ENCODE measurements at regions not wholly inside any gene's neighbourhood (a gene's known extent, or its start where the extent isn't known, plus 50 kb on each side); places are given as distances from the start of the nearest gene placed in this dataset.

- no peak overlapping the region for H3K4me2 ChIP-seq (ENCODE audit: low read length)
- no peak overlapping the region for H4K8ac ChIP-seq (ENCODE audit: low read depth, low read length)
- no peak overlapping the region for H2BK120ac ChIP-seq (ENCODE audit: low read depth, low read length)
- peaks cover 5% of the 10 kb centered on the region for H3K4me1 ChIP-seq (ENCODE audit: control insufficient read depth, low read depth, low read length)
- H4K5ac ChIP-seq (ENCODE audit: low read length) = no peak overlapping the region
- no peaks in the 10 kb centered on the region for H3K79me1 ChIP-seq (ENCODE audit: low read length)
- H3K18ac ChIP-seq (ENCODE audit: low read length) = no peak overlapping the region
- no peak for DNase-seq
- no CpG with 5 or more reads among the region's 7 CpGs for WGBS (ENCODE audit: extremely low coverage, insufficient coverage, low lambda C conversion rate)
- H2AK5ac ChIP-seq (ENCODE audit: low read length) = no peak overlapping the region
- H3K56ac ChIP-seq (ENCODE audit: low read length) = no peak overlapping the region
- no peak overlapping the region for H3K4me3 ChIP-seq (ENCODE audit: low read length)
- no peak overlapping the region for H2BK15ac ChIP-seq (replicated peaks; ENCODE audit: low read depth)
- no peak overlapping the region for H3K9ac ChIP-seq (ENCODE audit: low read length)
- H3K23ac ChIP-seq (ENCODE audit: low read length) = no peak overlapping the region
- no peak overlapping the region for H2BK5ac ChIP-seq (ENCODE audit: low read length)
- H3K4ac ChIP-seq (ENCODE audit: low read depth, low read length) = no peak overlapping the region
- H3K27me3 ChIP-seq (ENCODE audit: insufficient read depth, low read length, poor library complexity) = no peaks in the 10 kb centered on the region
- no peak overlapping the region for H3K27ac ChIP-seq (ENCODE audit: low read depth, low read length)
- no peaks in the 10 kb centered on the region for H3K79me2 ChIP-seq (ENCODE audit: control insufficient read depth, insufficient read depth, low read length)
- H3K36me3 ChIP-seq (ENCODE audit: control insufficient read depth, insufficient read depth, low read length) = no peaks in the 10 kb centered on the region
Measured at GRCh38 chr11:27193434-27194225, 153.0 kb downstream of the BBOX1 start.

DNA sequence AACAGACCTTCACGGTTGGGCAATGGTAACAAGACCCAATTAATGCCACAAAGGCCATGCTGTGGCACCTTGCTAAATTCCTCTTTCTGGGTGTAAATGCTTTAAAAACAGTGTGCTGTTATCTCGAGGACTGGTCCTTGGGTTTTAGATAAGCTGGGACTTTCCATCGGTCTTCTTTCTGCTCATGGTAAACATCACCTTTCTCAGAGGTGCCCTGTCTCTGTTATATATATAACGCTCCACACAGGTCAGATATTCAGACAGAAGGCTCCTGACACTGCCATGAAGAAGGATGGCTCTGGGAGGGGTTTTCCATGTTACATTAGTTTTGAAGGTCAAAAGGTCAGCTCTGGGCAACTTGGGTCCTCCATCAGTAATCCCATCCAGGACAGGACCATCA, 151.6 kb downstream of the BBOX1 start:
- H3K27ac ChIP-seq (ENCODE audit: low read depth, low read length) = no peak overlapping the region
- H2AK5ac ChIP-seq (ENCODE audit: low read length) = no peak overlapping the region
- no peak overlapping the region for H3K9ac ChIP-seq (ENCODE audit: low read length)
- no peak overlapping the region for H3K4me3 ChIP-seq (ENCODE audit: low read length)
- no peaks in the 10 kb centered on the region for H3K27me3 ChIP-seq (ENCODE audit: insufficient read depth, low read length, poor library complexity)
- peaks cover 11% of the 10 kb centered on the region for H3K4me1 ChIP-seq (ENCODE audit: control insufficient read depth, low read depth, low read length)
- H3K18ac ChIP-seq (ENCODE audit: low read length) = no peak overlapping the region
- no peak overlapping the region for H3K56ac ChIP-seq (ENCODE audit: low read length)
- no peak overlapping the region for H3K4ac ChIP-seq (ENCODE audit: low read depth, low read length)
- H3K79me1 ChIP-seq (ENCODE audit: low read length) = no peaks in the 10 kb centered on the region
- no peak overlapping the region for H2BK5ac ChIP-seq (ENCODE audit: low read length)
- no peak overlapping the region for H3K23ac ChIP-seq (ENCODE audit: low read length)
- no peak overlapping the region for H4K5ac ChIP-seq (ENCODE audit: low read length)
- no peak overlapping the region for H3K4me2 ChIP-seq (ENCODE audit: low read length)
- H3K36me3 ChIP-seq (ENCODE audit: control insufficient read depth, insufficient read depth, low read length) = no peaks in the 10 kb centered on the region
- H4K8ac ChIP-seq (ENCODE audit: low read depth, low read length) = no peak overlapping the region
- H3K79me2 ChIP-seq (ENCODE audit: control insufficient read depth, insufficient read depth, low read length) = no peaks in the 10 kb centered on the region
- no peak overlapping the region for H2BK120ac ChIP-seq (ENCODE audit: low read depth, low read length)
- no peak overlapping the region for H2BK15ac ChIP-seq (replicated peaks; ENCODE audit: low read depth)
- WGBS (ENCODE audit: extremely low coverage, insufficient coverage, low lambda C conversion rate) = no CpG with 5 or more reads among the region's 4 CpGs
- DNase-seq = no peak

DNA sequence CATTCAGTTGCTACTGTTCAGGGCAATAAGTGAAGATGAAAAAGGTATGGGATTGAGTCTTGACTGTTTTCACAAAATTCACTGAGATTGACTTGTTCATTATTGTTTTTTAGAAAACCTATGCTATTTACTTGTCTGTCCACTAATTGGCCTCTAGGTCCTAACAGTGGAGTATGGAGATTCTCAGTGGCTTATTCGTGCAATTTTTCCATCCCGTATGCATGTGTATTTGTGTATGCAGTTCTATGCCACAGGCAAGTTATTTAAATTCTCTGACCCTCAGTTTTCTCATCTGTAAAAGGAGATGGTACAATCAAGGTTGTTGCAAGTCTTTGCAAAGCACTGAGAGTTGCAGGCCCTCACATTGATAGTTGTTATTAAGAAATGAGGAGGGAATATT, 151.0 kb downstream of the BBOX1 start:
- no peak overlapping the region for H3K4me3 ChIP-seq (ENCODE audit: low read length)
- H3K18ac ChIP-seq (ENCODE audit: low read length) = no peak overlapping the region
- H3K27ac ChIP-seq (ENCODE audit: low read depth, low read length) = no peak overlapping the region
- no peak overlapping the region for H2BK15ac ChIP-seq (replicated peaks; ENCODE audit: low read depth)
- H3K79me1 ChIP-seq (ENCODE audit: low read length) = no peaks in the 10 kb centered on the region
- H3K23ac ChIP-seq (ENCODE audit: low read length) = no peak overlapping the region
- no CpG with 5 or more reads among the region's 2 CpGs for WGBS (ENCODE audit: extremely low coverage, insufficient coverage, low lambda C conversion rate)
- H3K36me3 ChIP-seq (ENCODE audit: control insufficient read depth, insufficient read depth, low read length) = no peaks in the 10 kb centered on the region
- H4K5ac ChIP-seq (ENCODE audit: low read length) = no peak overlapping the region
- no peak overlapping the region for H4K8ac ChIP-seq (ENCODE audit: low read depth, low read length)
- no peak overlapping the region for H2AK5ac ChIP-seq (ENCODE audit: low read length)
- peaks cover 8% of the 10 kb centered on the region for H3K4me1 ChIP-seq (ENCODE audit: control insufficient read depth, low read depth, low read length)
- no peak overlapping the region for H2BK120ac ChIP-seq (ENCODE audit: low read depth, low read length)
- no peak overlapping the region for H3K4me2 ChIP-seq (ENCODE audit: low read length)
- no peak for DNase-seq
- no peak overlapping the region for H3K4ac ChIP-seq (ENCODE audit: low read depth, low read length)
- H3K9ac ChIP-seq (ENCODE audit: low read length) = no peak overlapping the region
- H3K56ac ChIP-seq (ENCODE audit: low read length) = no peak overlapping the region
- H3K27me3 ChIP-seq (ENCODE audit: insufficient read depth, low read length, poor library complexity) = no peaks in the 10 kb centered on the region
- H2BK5ac ChIP-seq (ENCODE audit: low read length) = no peak overlapping the region
- no peaks in the 10 kb centered on the region for H3K79me2 ChIP-seq (ENCODE audit: control insufficient read depth, insufficient read depth, low read length)

GRCh38 chr11:27188696-27189095, 148.1 kb downstream of the BBOX1 start:
- Histone ChIP-seq H3K4me3 (ENCODE audit: low read length) (no peak overlapping the region), H4K5ac (ENCODE audit: low read length) (no peak overlapping the region), H2BK5ac (ENCODE audit: low read length) (no peak overlapping the region), H3K9ac (ENCODE audit: low read length) (no peak overlapping the region), H3K56ac (ENCODE audit: low read length) (no peak overlapping the region), H2BK15ac (replicated peaks; ENCODE audit: low read depth) (no peak overlapping the region), H3K4me2 (ENCODE audit: low read length) (no peak overlapping the region), H3K4ac (ENCODE audit: low read depth, low read length) (no peak overlapping the region), H3K4me1 (ENCODE audit: control insufficient read depth, low read depth, low read length) (peaks cover 7% of the 10 kb centered on the region), H2AK5ac (ENCODE audit: low read length) (no peak overlapping the region), H4K8ac (ENCODE audit: low read depth, low read length) (no peak overlapping the region), H2BK120ac (ENCODE audit: low read depth, low read length) (no peak overlapping the region), H3K36me3 (ENCODE audit: control insufficient read depth, insufficient read depth, low read length) (no peaks in the 10 kb centered on the region), H3K79me1 (ENCODE audit: low read length) (no peaks in the 10 kb centered on the region), H3K23ac (ENCODE audit: low read length) (no peak overlapping the region), H3K27me3 (ENCODE audit: insufficient read depth, low read length, poor library complexity) (no peaks in the 10 kb centered on the region), H3K18ac (ENCODE audit: low read length) (no peak overlapping the region), H3K27ac (ENCODE audit: low read depth, low read length) (peak overlapping the region; percentile 22), H3K79me2 (ENCODE audit: control insufficient read depth, insufficient read depth, low read length) (no peaks in the 10 kb centered on the region)
- no peak for DNase-seq
- WGBS (ENCODE audit: extremely low coverage, insufficient coverage, low lambda C conversion rate) = no CpG with 5 or more reads among the region's 5 CpGs

- peak; percentile 41 for DNase-seq
- no peak overlapping the region for H3K4me3 ChIP-seq (ENCODE audit: low read length)
- H3K27ac ChIP-seq (ENCODE audit: low read depth, low read length) = peak overlapping the region; percentile 86
Measured at GRCh38 chr11:27187848-27188621, 147.4 kb downstream of the BBOX1 start.

More at GRCh38 chr11:27187848-27188621, 147.4 kb downstream of the BBOX1 start:
- H3K27me3 ChIP-seq (ENCODE audit: insufficient read depth, low read length, poor library complexity) = no peaks in the 10 kb centered on the region
- no peaks in the 10 kb centered on the region for H3K36me3 ChIP-seq (ENCODE audit: control insufficient read depth, insufficient read depth, low read length)
- H3K18ac ChIP-seq (ENCODE audit: low read length) = no peak overlapping the region
- no peaks in the 10 kb centered on the region for H3K79me2 ChIP-seq (ENCODE audit: control insufficient read depth, insufficient read depth, low read length)
- peak overlapping the region; percentile 10 for H3K56ac ChIP-seq (ENCODE audit: low read length)
- no CpG with 5 or more reads among the region's 5 CpGs for WGBS (ENCODE audit: extremely low coverage, insufficient coverage, low lambda C conversion rate)
- H3K4me1 ChIP-seq (ENCODE audit: control insufficient read depth, low read depth, low read length) = peaks cover 7% of the 10 kb centered on the region
- H2BK120ac ChIP-seq (ENCODE audit: low read depth, low read length) = no peak overlapping the region
- H4K5ac ChIP-seq (ENCODE audit: low read length) = no peak overlapping the region
- H2AK5ac ChIP-seq (ENCODE audit: low read length) = peak overlapping the region; percentile 44
- H3K4ac ChIP-seq (ENCODE audit: low read depth, low read length) = no peak overlapping the region
- H3K79me1 ChIP-seq (ENCODE audit: low read length) = no peaks in the 10 kb centered on the region
- no peak overlapping the region for H2BK5ac ChIP-seq (ENCODE audit: low read length)
- no peak overlapping the region for H2BK15ac ChIP-seq (replicated peaks; ENCODE audit: low read depth)
- no peak overlapping the region for H4K8ac ChIP-seq (ENCODE audit: low read depth, low read length)
- no peak overlapping the region for H3K9ac ChIP-seq (ENCODE audit: low read length)
- no peak overlapping the region for H3K23ac ChIP-seq (ENCODE audit: low read length)
- H3K4me2 ChIP-seq (ENCODE audit: low read length) = no peak overlapping the region

Measured in mesendoderm (in vitro differentiated cells).